HG02884 (cell line): ENCODE measurements at regions not wholly inside any gene's neighbourhood (a gene's known extent, or its start where the extent isn't known, plus 50 kb on each side); places are given as distances from the start of the nearest gene placed in this dataset.

Experiments used
- ATAC-seq: cut with Tn5 transposase; IDR thresholded peaks from one replicate; pipeline ENCODE4 v1.9.1; 2021; ENCODE audit warnings: mild to moderate bottlenecking, moderate library complexity; ENCODE audit not compliant: unreplicated experiment

- no peak for ATAC-seq
Observed at GRCh38 chr2:220980966-220981675, 591.0 kb downstream of the EPHA4 start.

DNA sequence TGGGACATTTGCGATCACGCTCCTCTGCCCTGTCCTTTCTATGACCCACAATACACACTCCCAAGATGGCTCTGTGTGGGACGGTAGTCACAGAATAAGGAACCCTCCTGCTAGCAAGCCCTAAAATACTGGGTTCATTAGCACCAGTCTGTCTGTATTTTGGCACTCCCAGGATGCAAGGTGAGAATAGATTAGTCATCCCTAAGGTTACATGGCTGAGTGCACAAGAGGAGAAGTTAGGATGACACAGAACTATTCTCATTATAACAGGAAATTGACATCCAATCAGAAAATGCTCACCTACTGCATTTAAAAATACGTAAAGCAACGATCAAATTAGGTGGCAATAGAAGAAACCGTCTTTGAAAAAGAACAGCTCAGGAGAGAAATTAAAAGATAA, 590.2 kb downstream of the EPHA4 start:
- no peak for ATAC-seq

GRCh38 chr2:220985561-220985960, 586.5 kb downstream of the EPHA4 start:
- no peak for ATAC-seq

GRCh38 chr2:220987839-220988238, 584.3 kb downstream of the EPHA4 start:
- ATAC-seq, result no peak

- no peak for ATAC-seq
Observed at GRCh38 chr2:220991972-220992371, 580.1 kb downstream of the EPHA4 start.

DNA sequence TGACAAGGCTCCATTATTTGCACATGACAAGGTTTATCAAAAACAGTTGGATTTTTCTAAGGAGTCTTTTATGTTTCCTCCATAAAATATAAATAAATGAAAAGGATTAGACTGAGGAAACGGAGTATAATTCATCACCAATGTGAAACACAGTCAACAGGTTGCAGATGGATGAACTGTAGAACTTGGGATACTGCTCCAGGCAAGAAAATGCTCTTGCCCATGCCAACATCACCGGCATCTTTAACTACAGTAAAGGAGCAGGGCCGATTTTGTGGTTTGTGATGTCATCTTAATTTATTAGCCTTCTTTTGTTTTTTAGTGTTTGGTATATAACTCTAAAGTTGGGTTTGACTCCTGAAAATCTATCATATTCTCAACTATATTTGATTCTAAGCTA, 577.3 kb downstream of the EPHA4 start:
- no peak for ATAC-seq

GRCh38 chr2:220995581-220995980, 576.5 kb downstream of the EPHA4 start:
- ATAC-seq, result no peak

- no peak for ATAC-seq
Observed at GRCh38 chr2:220998156-220998555, 573.9 kb downstream of the EPHA4 start.

GRCh38 chr2:220999356-220999755, 572.7 kb downstream of the EPHA4 start:
- no peak for ATAC-seq

- no peak for ATAC-seq
Observed at GRCh38 chr2:221001381-221001801, 570.7 kb downstream of the EPHA4 start.

DNA sequence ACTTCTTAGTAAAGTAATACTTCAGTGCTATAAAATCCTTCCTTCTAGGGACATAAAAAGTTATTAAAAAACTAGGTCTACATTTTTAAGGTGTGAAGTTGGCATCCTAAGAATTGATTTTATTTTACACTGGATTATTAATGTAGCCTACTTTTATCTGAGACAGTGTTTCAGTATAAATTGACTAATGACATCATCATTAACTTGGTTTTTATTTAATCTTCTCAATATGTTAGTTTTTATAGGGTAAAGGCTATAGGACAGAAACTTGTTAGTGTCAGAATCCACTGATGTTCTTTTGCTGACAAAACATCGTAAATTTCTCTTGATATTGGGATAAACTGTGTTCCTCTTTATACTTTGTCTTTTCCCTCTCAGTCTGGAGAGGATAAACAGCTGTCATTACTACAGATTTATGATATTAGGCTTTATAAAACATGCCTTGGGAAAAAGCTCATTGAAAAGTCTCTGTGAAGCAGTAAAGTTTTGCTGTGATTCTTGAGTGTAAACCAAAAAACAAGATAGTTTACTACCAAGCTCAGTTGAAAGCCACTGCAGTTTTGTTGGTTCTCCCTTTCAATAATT, 569.9 kb downstream of the EPHA4 start:
- no peak for ATAC-seq

- no peak for ATAC-seq
Observed at GRCh38 chr2:221005338-221005737, 566.8 kb downstream of the EPHA4 start.

DNA sequence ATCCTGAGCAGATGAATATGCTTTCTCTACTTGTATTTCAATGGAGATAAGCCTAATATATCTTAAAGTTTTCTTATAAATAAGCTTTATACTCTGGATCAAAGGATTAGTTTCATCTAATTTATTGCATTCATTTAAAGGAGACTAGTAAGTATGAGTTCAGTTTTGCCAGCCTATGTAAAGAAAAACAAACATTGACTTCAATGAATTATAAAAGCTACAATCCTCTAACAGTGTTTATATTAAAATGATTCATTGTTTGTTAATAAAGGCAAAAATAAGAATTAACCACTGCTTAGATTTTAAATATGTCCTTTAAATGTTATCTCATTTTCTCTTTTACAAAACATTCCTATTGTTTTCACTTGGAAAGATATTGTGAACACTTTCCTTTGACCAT, 566.0 kb downstream of the EPHA4 start:
- no peak for ATAC-seq

GRCh38 chr2:221016551-221016950, 555.6 kb downstream of the EPHA4 start:
- no peak for ATAC-seq

DNA sequence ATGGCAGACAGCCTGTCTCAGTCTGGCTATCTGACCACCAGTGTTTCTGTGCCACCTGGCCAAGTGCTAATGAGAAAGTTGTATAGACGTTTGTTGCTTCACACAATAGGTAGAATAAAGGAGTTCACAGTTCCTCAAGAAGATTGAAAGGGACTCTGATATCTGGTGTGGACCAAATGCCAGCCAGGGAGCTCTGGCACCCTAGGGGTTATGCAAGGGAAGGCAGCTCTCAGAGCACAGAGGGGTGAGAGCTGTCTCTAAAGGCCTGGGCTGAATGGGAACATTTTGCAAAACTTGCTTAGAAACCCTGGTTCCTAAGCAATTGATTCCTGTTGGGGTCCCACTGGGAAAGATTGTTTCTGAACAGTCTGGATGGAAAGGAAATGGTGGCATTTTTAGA, 553.8 kb downstream of the EPHA4 start:
- ATAC-seq, result no peak

DNA sequence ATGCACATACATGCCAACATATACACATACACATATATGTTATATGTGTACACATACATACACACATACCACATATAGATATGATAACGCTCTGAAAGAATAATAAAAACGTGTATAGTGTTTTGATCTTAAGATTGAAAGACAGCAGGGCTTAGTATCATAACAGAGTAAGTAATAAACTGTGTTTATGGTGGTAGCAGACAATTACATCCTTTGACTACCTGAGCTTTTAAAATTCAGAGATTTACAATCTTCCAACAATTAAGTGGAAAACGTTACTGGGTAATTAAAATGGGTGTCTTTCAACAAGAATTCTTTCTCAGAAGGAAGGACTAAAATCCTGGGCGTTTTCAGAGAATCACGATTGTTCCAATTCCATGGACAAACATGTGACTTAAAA, 552.4 kb downstream of the EPHA4 start:
- ATAC-seq, result no peak

- ATAC-seq, result no peak
Observed at GRCh38 chr2:221022554-221022953, 549.5 kb downstream of the EPHA4 start.

DNA sequence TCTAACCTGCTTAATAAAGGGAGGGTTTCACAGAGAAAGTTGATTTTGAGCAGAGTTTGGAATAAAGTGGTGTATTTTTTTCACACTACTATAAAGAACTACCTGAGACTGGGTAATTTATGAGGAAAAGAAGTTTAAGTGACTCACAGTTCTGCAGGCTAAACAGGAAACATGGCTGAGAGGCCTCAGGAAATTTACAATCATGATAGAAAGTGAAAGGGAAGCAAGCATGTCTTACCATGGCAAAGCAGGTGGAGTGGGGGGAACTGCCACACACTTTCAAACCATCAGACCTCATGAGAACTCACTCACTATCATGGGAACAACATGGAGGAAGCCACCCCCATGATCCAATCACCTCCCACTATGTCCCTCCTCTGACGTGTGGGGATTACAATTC, 546.7 kb downstream of the EPHA4 start:
- no peak for ATAC-seq

DNA sequence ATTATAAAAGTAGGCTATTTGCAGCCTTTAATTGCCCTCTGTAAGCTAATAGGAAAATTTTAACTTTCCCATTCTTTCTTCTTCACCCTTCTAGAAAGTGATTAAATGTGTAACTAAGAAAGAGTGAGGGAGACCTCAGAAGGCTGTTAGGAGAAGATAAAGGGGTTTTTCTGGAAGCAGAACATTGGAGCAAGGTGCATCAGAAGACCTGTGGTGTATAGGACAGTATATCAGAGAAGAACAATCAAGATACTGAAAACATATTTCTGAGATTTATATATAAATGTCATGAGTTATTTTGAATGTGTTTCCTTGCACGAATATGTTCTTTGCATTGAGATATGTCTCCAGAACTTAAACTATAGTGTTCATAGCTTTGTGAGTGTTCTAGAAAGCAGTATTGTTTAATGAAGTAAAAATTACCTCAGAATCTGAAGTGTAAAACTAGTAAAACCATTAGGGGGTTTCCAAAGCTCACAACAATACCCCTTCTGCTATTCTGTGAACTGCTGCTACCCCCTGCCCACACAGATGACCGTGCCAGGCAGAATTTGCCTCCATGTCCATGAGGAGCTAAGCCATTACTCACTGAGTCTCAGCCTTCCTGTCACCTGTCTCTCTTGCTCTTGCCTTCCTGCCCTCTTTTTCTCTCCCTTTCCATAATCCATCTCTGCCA, 537.9 kb downstream of the EPHA4 start:
- ATAC-seq, result no peak

DNA sequence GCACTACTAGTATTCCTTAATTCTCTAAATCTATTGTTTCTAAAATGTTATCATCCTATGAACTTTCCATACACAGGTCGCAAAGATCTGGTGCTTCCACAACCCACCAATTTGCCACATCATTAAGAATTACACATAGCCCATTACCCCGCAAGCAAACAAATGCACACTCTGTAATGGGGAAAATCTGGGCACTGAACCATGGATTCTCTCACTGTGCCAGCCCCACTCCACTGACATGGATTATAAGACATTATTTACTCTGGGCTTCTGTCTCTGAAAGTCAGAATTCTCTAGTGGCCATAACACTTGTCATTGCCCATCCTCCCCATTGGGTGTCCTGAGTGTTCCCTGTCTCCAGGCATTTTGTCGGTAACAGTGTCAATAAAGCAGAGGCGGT, 537.1 kb downstream of the EPHA4 start:
- ATAC-seq, result no peak

- no peak for ATAC-seq
Observed at GRCh38 chr2:221042926-221043325, 529.2 kb downstream of the EPHA4 start.

GRCh38 chr2:221044781-221045180, 527.3 kb downstream of the EPHA4 start:
- no peak for ATAC-seq
